H1 (cell line): ENCODE measurements at regions not wholly inside any gene's neighbourhood (a gene's known extent, or its start where the extent isn't known, plus 50 kb on each side); places are given as distances from the start of the nearest gene placed in this dataset.

Experiments used
- CTCF ChIA-PET: fragments of 300-600 bp; sonication (Branson Sonifier 250); formaldehyde crosslinking; loops from one replicate; lab custom pipeline; 2021; ENCODE audit not compliant: partially characterized antibody; lab: Charles Lee
- POLR2A ChIA-PET: fragments of 300-600 bp; sonication (Branson Sonifier 250); formaldehyde crosslinking; loops from one replicate; lab custom pipeline; 2021; ENCODE audit warnings: inconsistent platforms; ENCODE audit not compliant: partially characterized antibody; lab: Charles Lee
- DNase-seq, 2 experiments: peaks; one replicate each; pipeline versions ENCODE4 v3.0.0 to v3.0.0-alpha.2; 2010 to 2022; ENCODE audit warnings: low spot score in 2 of 2, low read depth in 1 of 2, mixed read lengths in 1 of 2
- FAIRE-seq: peaks from 2 replicates; lab custom pipeline; 2011; peaks lifted over from hg19 to GRCh38; lab: Jason Lieb, UNC
- H2AFZ ChIP-seq: 2 replicates; pipeline ENCODE4 v1.8.1; 2012; ENCODE audit warnings: low read length, inconsistent platforms
- H2AK5ac ChIP-seq: 2 replicates; pipeline ENCODE4 v1.6.1; 2013; ENCODE audit warnings: low read depth, low read length
- H2BK120ac ChIP-seq: replicated peaks from 2 replicates; pipeline ENCODE3; 2013; ENCODE audit warnings: low read depth, low read length, inconsistent platforms
- H2BK12ac ChIP-seq: 2 replicates; pipeline ENCODE4 v1.6.1; 2013; ENCODE audit warnings: low read depth, low read length
- H2BK15ac ChIP-seq: 2 replicates; pipeline ENCODE4 v1.6.1; 2013; ENCODE audit warnings: low read length
- H2BK20ac ChIP-seq: 2 replicates; pipeline ENCODE4 v1.6.1; 2013; ENCODE audit warnings: low read length
- H2BK5ac ChIP-seq: 2 replicates; pipeline ENCODE4 v1.6.1; 2013; ENCODE audit warnings: low read depth, low read length
- H3K14ac ChIP-seq: 2 replicates; pipeline ENCODE4 v1.6.1; 2013; ENCODE audit warnings: inconsistent platforms; ENCODE audit not compliant: insufficient read length
- H3K18ac ChIP-seq: 2 replicates; pipeline ENCODE4 v1.6.1; 2013; ENCODE audit warnings: low read length; ENCODE audit errors: extremely low read depth
- H3K23ac ChIP-seq: 2 replicates; pipeline ENCODE4 v1.6.1; 2013; ENCODE audit warnings: inconsistent platforms; ENCODE audit not compliant: insufficient read length
- H3K23me2 ChIP-seq: 2 replicates; pipeline ENCODE4 v1.6.1; 2013; ENCODE audit warnings: low read depth, low read length
- H3K27ac ChIP-seq: 2 replicates; pipeline ENCODE4 v1.6.1; 2011; ENCODE audit warnings: low read depth, low read length, inconsistent platforms
- H3K27me3 ChIP-seq, 4 experiments: replicated peaks in 1 of 4; 1 replicate in 1 of 4; 2 replicates in 3 of 4; pipeline versions ENCODE4 v1.6.1 to v1.8.1; 2011 to 2013; ENCODE audit warnings: low read length in 3 of 4, mild to moderate bottlenecking in 3 of 4, inconsistent platforms in 2 of 4, mixed read lengths in 2 of 4, moderate library complexity in 1 of 4; ENCODE audit not compliant: control insufficient read depth in 3 of 4, insufficient read depth in 3 of 4; ENCODE audit errors: extremely low read depth in 1 of 4
- H3K36me3 ChIP-seq, 4 experiments: 2 replicates each; pipeline versions ENCODE4 v1.6.1 to v1.8.1; 2011 to 2013; ENCODE audit warnings: mild to moderate bottlenecking in 4 of 4, low read length in 3 of 4, moderate library complexity in 2 of 4, control low read depth in 1 of 4, inconsistent platforms in 1 of 4; ENCODE audit not compliant: insufficient read depth in 4 of 4, control insufficient read depth in 2 of 4
- H3K4ac ChIP-seq: replicated peaks from 2 replicates; pipeline ENCODE3; 2013; ENCODE audit warnings: low read length, low read depth, mixed read lengths, inconsistent platforms; ENCODE audit not compliant: insufficient read length
- H3K4me1 ChIP-seq, 4 experiments: replicated peaks in 1 of 4; 1 replicate in 1 of 4; 2 replicates in 3 of 4; pipeline versions ENCODE4 v1.6.1 to v1.8.1; 2011 to 2013; ENCODE audit warnings: low read length in 3 of 4, inconsistent platforms in 2 of 4, mixed read lengths in 1 of 4; ENCODE audit not compliant: insufficient read depth in 4 of 4, control insufficient read depth in 3 of 4
- H3K4me2 ChIP-seq, 2 experiments: 2 replicates each; pipeline versions ENCODE4 v1.6.1 to v1.8.1; 2011 to 2013; ENCODE audit warnings: low read depth in 2 of 2, low read length in 2 of 2, control low read depth in 1 of 2, inconsistent platforms in 1 of 2, mild to moderate bottlenecking in 1 of 2; ENCODE audit not compliant: insufficient read depth in 1 of 2
- H3K4me3 ChIP-seq, 4 experiments: fragments of 200-600, 300-600 bp in 1 of 4; sonication (generic), shearing (Covaris generic), sonication (Bioruptor Twin) in 1 of 4; 2 replicates each; pipeline versions ENCODE4 v1.5.1 to v1.8.1; 2011 to 2016; ENCODE audit warnings: low read length in 4 of 4, low read depth in 3 of 4, control low read depth in 2 of 4, inconsistent platforms in 2 of 4, mild to moderate bottlenecking in 2 of 4, mixed read lengths in 1 of 4, moderate library complexity in 1 of 4; ENCODE audit not compliant: insufficient read depth in 2 of 4; ENCODE audit errors: extremely low read depth in 1 of 4
- H3K56ac ChIP-seq: replicated peaks from 2 replicates; pipeline ENCODE3; 2013; ENCODE audit warnings: low read depth, mild to moderate bottlenecking, mixed read lengths, low read length, inconsistent platforms; ENCODE audit not compliant: insufficient read length
- H3K79me1 ChIP-seq: 2 replicates; pipeline ENCODE4 v1.6.1; 2013; ENCODE audit warnings: low read depth, low read length, control low read depth
- H3K79me2 ChIP-seq, 2 experiments: 2 replicates each; pipeline versions ENCODE4 v1.6.1 to v1.8.1; 2012 to 2013; ENCODE audit warnings: low read length in 2 of 2, mild to moderate bottlenecking in 2 of 2, inconsistent platforms in 1 of 2; ENCODE audit not compliant: insufficient read depth in 2 of 2, control insufficient read depth in 1 of 2
- H3K9ac ChIP-seq, 4 experiments: replicated peaks in 1 of 4; 1 replicate in 1 of 4; 2 replicates in 3 of 4; pipeline versions ENCODE4 v1.6.1 to v1.8.1; 2011 to 2013; ENCODE audit warnings: low read depth in 3 of 4, low read length in 3 of 4, control low read depth in 2 of 4, mild to moderate bottlenecking in 2 of 4, moderate library complexity in 2 of 4, inconsistent platforms in 1 of 4; ENCODE audit errors: extremely low read depth in 1 of 4
- H3K9me3 ChIP-seq, 2 experiments: 2 replicates each; pipeline versions ENCODE4 v1.6.1 to v1.8.1; 2012 to 2013; ENCODE audit warnings: mild to moderate bottlenecking in 2 of 2, moderate library complexity in 2 of 2, control low read depth in 1 of 2, inconsistent platforms in 1 of 2, low read depth in 1 of 2, low read length in 1 of 2, mixed read lengths in 1 of 2; ENCODE audit not compliant: insufficient read depth in 2 of 2
- H4K20me1 ChIP-seq, 2 experiments: replicated peaks in 1 of 2; 2 replicates each; pipeline versions ENCODE3 to v1.8.1; 2011 to 2013; ENCODE audit warnings: inconsistent platforms in 2 of 2, low read length in 2 of 2, mild to moderate bottlenecking in 1 of 2; ENCODE audit not compliant: insufficient read depth in 2 of 2, control insufficient read depth in 1 of 2
- H4K5ac ChIP-seq: 2 replicates; pipeline ENCODE4 v1.6.1; 2013; ENCODE audit warnings: low read length, low read depth, mixed read lengths, inconsistent platforms; ENCODE audit not compliant: insufficient read length
- H4K8ac ChIP-seq: 2 replicates; pipeline ENCODE4 v1.8.0; 2013; ENCODE audit warnings: mild to moderate bottlenecking, moderate library complexity, low read length, inconsistent platforms; ENCODE audit not compliant: insufficient read depth; ENCODE audit errors: extremely low read depth
- H4K91ac ChIP-seq: replicated peaks from 2 replicates; pipeline ENCODE3; 2013; ENCODE audit warnings: low read length, mixed read lengths, inconsistent platforms; ENCODE audit not compliant: insufficient read length
- BACH1 ChIP-seq: IDR thresholded peaks from 2 replicates; pipeline ENCODE4 v1.6.1; 2012; ENCODE audit warnings: low read length, improper control_type of control experiment
- SP1 ChIP-seq: IDR thresholded peaks from 2 replicates; pipeline ENCODE4 v1.6.1; 2011; ENCODE audit warnings: low read depth, low read length
- TEAD4 ChIP-seq: IDR thresholded peaks from 2 replicates; pipeline ENCODE4 v1.6.1; 2012; ENCODE audit warnings: low read depth, low read length, inconsistent platforms, mixed read lengths
- WGBS, 2 experiments: shearing (Covaris generic) in 1 of 2; methylation state at CpG; one replicate each; pipeline versions ENCODE4 v1.1.6 to v1.1.7; 2013 to 2015; ENCODE audit warnings: low lambda C conversion rate in 2 of 2, mixed read lengths in 2 of 2, inconsistent platforms in 1 of 2, low coverage in 1 of 2, missing lambda C conversion rate in 1 of 2; ENCODE audit not compliant: insufficient replicate concordance in 2 of 2, insufficient coverage in 1 of 2, insufficient read length in 1 of 2; ENCODE audit errors: extremely low coverage in 1 of 2, missing lambda C conversion rate in 1 of 2; 5-methylcytosine and 5-hydroxymethylcytosine counted together

DNA sequence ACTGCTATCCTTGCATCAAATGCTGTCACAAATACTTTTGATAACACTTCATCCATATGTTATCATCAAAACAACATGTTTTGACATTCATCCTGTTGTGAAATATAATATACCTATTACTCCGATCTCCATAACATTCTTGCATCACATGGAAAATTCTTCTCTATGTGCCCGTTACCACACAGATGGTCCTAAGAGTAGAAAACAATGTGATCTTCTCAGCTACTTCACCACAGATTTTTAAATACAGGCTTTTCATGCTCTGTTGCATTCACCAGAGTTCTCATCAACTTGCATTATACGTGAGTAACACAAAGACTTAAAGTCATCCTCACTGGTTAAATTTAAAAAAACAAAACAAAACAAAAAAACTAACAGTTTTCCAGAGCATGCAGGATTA lies 1603.3 kb upstream of the ZEB2 start:
- Histone ChIP-seq H2BK5ac (no peak overlapping the region), H3K9ac (no peak overlapping the region), H3K9me3 (no peaks in the 10 kb centered on the region), H4K8ac (no peak overlapping the region), H3K18ac (no peak overlapping the region), H3K4me2 (no peak overlapping the region), H3K79me1 (no peaks in the 10 kb centered on the region), H3K56ac (no peak overlapping the region), H2AFZ (no peak overlapping the region), H3K27me3 (no peaks in the 10 kb centered on the region), H2AK5ac (no peak overlapping the region), H2BK20ac (no peak overlapping the region), H2BK120ac (no peak overlapping the region), H3K14ac (no peak overlapping the region), H4K91ac (no peak overlapping the region)
- FAIRE-seq, result no peak
- POLR2A ChIA-PET, result no interaction called here
- CTCF ChIA-PET, result no interaction called here
- no peak for DNase-seq
- TF ChIP-seq TEAD4 (no peak), SP1 (no peak), BACH1 (no peak)
- TF ChIP-seq, all 59 proteins: peak for 0
- H4K20me1 ChIP-seq, result no peaks in the 10 kb centered on the region
- H3K4me3 ChIP-seq, result no peak overlapping the region
- no peak overlapping the region for H2BK15ac ChIP-seq
- no peaks in the 10 kb centered on the region for H3K36me3 ChIP-seq
- H3K23ac ChIP-seq, result no peak overlapping the region
- peaks cover 0 to 3% (median 0%) of the 10 kb centered on the region in 4 experiments; a peak in 1 of 7 replicates for H3K4me1 ChIP-seq
- H4K5ac ChIP-seq, result no peak overlapping the region
- H3K27ac ChIP-seq, result no peak overlapping the region
- H3K23me2 ChIP-seq, result no peaks in the 10 kb centered on the region
- 92% methylated on average over 3 of the region's 3 CpGs; no CpG with 5 or more reads in 1 of the 2 experiments for WGBS, 2 experiments
- no peaks in the 10 kb centered on the region for H3K79me2 ChIP-seq
- H2BK12ac ChIP-seq, result no peak overlapping the region
- H3K4ac ChIP-seq, result no peak overlapping the region
